ENCODE measurements at regions not wholly inside any gene's neighbourhood (a gene's known extent, or its start where the extent isn't known, plus 50 kb on each side); places are given as distances from the start of the nearest gene placed in this dataset.

GRCh38 chr11:70612459-70613141 lies 214.3 kb downstream of the CTTN start:
- ChIA-PET POLR2A (no interaction called here), CTCF (no interaction called here), RAD21 (ENCODE audit: low non-redundant PET in 1 of 2, low total read pairs in 2 of 2, uncharacterized antibody in 2 of 2, unreplicated experiment in 2 of 2) (no interaction called here)
- Histone ChIP-seq H3K79me2 (ENCODE audit: insufficient read depth, low read length) (no peaks in the 10 kb centered on the region), H3K4me2 (ENCODE audit: low read length) (no peak overlapping the region), H3K27ac (ENCODE audit: low read depth, low read length) (no peak overlapping the region), H3K9ac (ENCODE audit: low read length) (no peak overlapping the region), H3K4me1 (ENCODE audit: control insufficient read depth in 1 of 2, insufficient read depth in 2 of 2, low read length in 2 of 2) (no peaks in the 10 kb centered on the region), H3K27me3 (ENCODE audit: insufficient read depth, low read length) (no peaks in the 10 kb centered on the region), H3K9me3 (ENCODE audit: control insufficient read depth in 1 of 2, insufficient read depth in 1 of 2, low read depth in 1 of 2, low read length in 2 of 2) (peaks cover 0 to 8% of the 10 kb centered on the region in 2 experiments; a peak in 1 of 4 replicates), H4K20me1 (ENCODE audit: insufficient read depth) (no peaks in the 10 kb centered on the region), H3K4me3 (replicated peaks in 1 of 2; ENCODE audit: low read depth in 1 of 2, low read length in 2 of 2) (no peak overlapping the region), H3K9me2 (ENCODE audit: insufficient read depth) (no peaks in the 10 kb centered on the region), H3K36me3 (ENCODE audit: control insufficient read depth in 1 of 2, insufficient read depth in 2 of 2, low read length in 2 of 2) (no peaks in the 10 kb centered on the region), H2AFZ (ENCODE audit: low read depth, low read length, poor library complexity, severe bottlenecking) (no peak overlapping the region)
- TF ChIP-seq REST (IDR thresholded peaks at IDR 0.05; ENCODE audit: low read depth): no peak
- TF ChIP-seq EZH2 (IDR thresholded peaks at IDR 0.05): no peak
- TF ChIP-seq CTCF (IDR thresholded peaks at IDR 0.05 in 2 of 3, conservative IDR thresholded peaks at IDR 0.05 in 1 of 3; ENCODE audit: borderline replicate concordance in 1 of 3, insufficient read depth in 1 of 3, low read depth in 2 of 3, low read length in 2 of 3): no peak
- TF ChIP-seq FOSL1 (IDR thresholded peaks at IDR 0.05; ENCODE audit: low read depth): no peak
- TF ChIP-seq POLR2AphosphoS5 (IDR thresholded peaks at IDR 0.05; ENCODE audit: low read depth, low read length): no peak
- TF ChIP-seq JUND (IDR thresholded peaks at IDR 0.05): no peak
- TF ChIP-seq EZH2phosphoT487 (IDR thresholded peaks at IDR 0.05; ENCODE audit: borderline replicate concordance): no peak
- TF ChIP-seq CBX3 (IDR thresholded peaks at IDR 0.05; ENCODE audit: low read depth): no peak
- TF ChIP-seq ATF3 (IDR thresholded peaks at IDR 0.05): no peak
- TF ChIP-seq SIN3A (IDR thresholded peaks at IDR 0.05; ENCODE audit: low read depth): no peak
- no peak for TF ChIP-seq POLR2A (IDR thresholded peaks at IDR 0.05; ENCODE audit: borderline replicate concordance, extremely low read depth, insufficient read depth, insufficient read length)
- intact Hi-C loops (cut with micrococcal nuclease): no loop called here
- no peak for ATAC-seq
- no peak for DNase-seq (ENCODE audit: low read depth, low spot score)
- BruUV-seq (replicated peaks): no TSS peak
